GM23338 (cell line): ENCODE measurements at regions not wholly inside any gene's neighbourhood (a gene's known extent, or its start where the extent isn't known, plus 50 kb on each side); places are given as distances from the start of the nearest gene placed in this dataset.

Source experiments
- ATAC-seq: fragments of 200-7000 bp; cut with Tn5 transposase; 3 replicates; pipeline ENCODE4 v1.9.1; 2020
- DNase-seq: peaks from one replicate; pipeline ENCODE4 v3.0.0-alpha.2; 2015; ENCODE audit warnings: low spot score
- H2AFZ ChIP-seq: fragments of 200-600 bp; sonication (generic); 2 replicates; pipeline ENCODE4 v1.8.0; 2016; ENCODE audit warnings: antibody characterized with exemption, mild to moderate bottlenecking, moderate library complexity
- H3F3A ChIP-seq: fragments of 200-600 bp; sonication (generic); replicated peaks from 2 replicates; pipeline ENCODE4 v1.8.0; 2017; ENCODE audit warnings: antibody characterized with exemption, mixed run types, low read depth
- H3K27ac ChIP-seq: fragments of 200-600 bp; sonication (generic); 2 replicates; pipeline ENCODE4 v1.6.1; 2016; ENCODE audit warnings: low read depth
- H3K27me3 ChIP-seq: fragments of 200-600 bp; sonication (generic); 2 replicates; pipeline ENCODE4 v1.8.0; 2016; ENCODE audit warnings: mild to moderate bottlenecking, mixed run types, moderate library complexity; ENCODE audit not compliant: insufficient read depth
- H3K36me3 ChIP-seq: fragments of 200-600 bp; sonication (generic); 2 replicates; pipeline ENCODE4 v1.8.0; 2016; ENCODE audit warnings: mild to moderate bottlenecking; ENCODE audit not compliant: insufficient read depth
- H3K4me1 ChIP-seq: fragments of 200-600 bp; sonication (generic); 2 replicates; pipeline ENCODE4 v1.8.0; 2016; ENCODE audit warnings: mild to moderate bottlenecking, moderate library complexity; ENCODE audit not compliant: insufficient read depth
- H3K4me2 ChIP-seq: fragments of 200-600 bp; sonication (generic); 2 replicates; pipeline ENCODE4 v1.7.1; 2017; ENCODE audit warnings: mixed run types
- H3K4me3 ChIP-seq: fragments of 200-600 bp; sonication (generic); 2 replicates; pipeline ENCODE4 v1.6.1; 2016; ENCODE audit warnings: mixed run types
- H3K79me2 ChIP-seq: fragments of 200-600 bp; sonication (generic); replicated peaks from 2 replicates; pipeline ENCODE4 v1.8.0; 2017; ENCODE audit warnings: mild to moderate bottlenecking; ENCODE audit not compliant: insufficient read depth
- H3K9me2 ChIP-seq: fragments of 200-600 bp; sonication (generic); 2 replicates; pipeline ENCODE4 v1.8.0; 2017; ENCODE audit not compliant: insufficient read depth
- H4K20me1 ChIP-seq: fragments of 200-600 bp; sonication (generic); replicated peaks from 2 replicates; pipeline ENCODE4 v1.8.0; 2017; ENCODE audit warnings: mild to moderate bottlenecking; ENCODE audit not compliant: insufficient read depth
- H3K27ac Mint-ChIP-seq: 2 replicates; pipeline ENCODE4 v1.8.0; 2020; ENCODE audit warnings: inconsistent platforms, mild to moderate bottlenecking, moderate library complexity, mixed read lengths
- H3K27me3 Mint-ChIP-seq: 3 replicates; pipeline ENCODE4 v1.8.0; 2022; ENCODE audit warnings: low read depth, mild to moderate bottlenecking, moderate library complexity, mixed read lengths, inconsistent platforms; ENCODE audit not compliant: insufficient read depth, poor library complexity
- H3K36me3 Mint-ChIP-seq: 3 replicates; pipeline ENCODE4 v1.8.0; 2021; ENCODE audit warnings: low read depth, mild to moderate bottlenecking, inconsistent platforms, moderate library complexity, mixed read lengths
- H3K4me1 Mint-ChIP-seq: 3 replicates; pipeline ENCODE4 v1.8.0; 2020; ENCODE audit warnings: mild to moderate bottlenecking, inconsistent platforms, mixed read lengths
- H3K4me3 Mint-ChIP-seq: 3 replicates; pipeline ENCODE4 v1.8.0; 2021; ENCODE audit warnings: moderate library complexity, mild to moderate bottlenecking, inconsistent platforms, mixed read lengths
- H3K9me3 Mint-ChIP-seq: 3 replicates; pipeline ENCODE4 v1.8.0; 2020; ENCODE audit warnings: moderate library complexity, mild to moderate bottlenecking, inconsistent platforms, mixed read lengths
- CREB1 ChIP-seq: fragments of 250-450 bp; sonication (Bioruptor Pico); IDR thresholded peaks from 2 replicates; pipeline ENCODE4 v1.5.0; 2020; ENCODE audit warnings: low read depth, mild to moderate bottlenecking, moderate library complexity
- CTCF ChIP-seq, 2 experiments: fragments of 200-600 bp in 1 of 2; sonication (generic) in 1 of 2; conservative IDR thresholded peaks; 2 replicates each; pipeline versions ENCODE4 v1.5.1 to v1.6.1; 2016 to 2017; ENCODE audit warnings: antibody characterized with exemption in 2 of 2, low read depth in 2 of 2, mild to moderate bottlenecking in 2 of 2, moderate library complexity in 1 of 2
- EZH2 ChIP-seq: fragments of 200-600 bp; sonication (generic); IDR thresholded peaks from one replicate; pipeline ENCODE4 v1.8.0; 2017; ENCODE audit warnings: antibody characterized with exemption, mild to moderate bottlenecking, low read depth; ENCODE audit not compliant: unreplicated experiment
- JUNB ChIP-seq: IDR thresholded peaks from one replicate; pipeline ENCODE4 v1.6.1; 2016; ENCODE audit warnings: antibody characterized with exemption; ENCODE audit not compliant: unreplicated experiment
- POLR2AphosphoS5 ChIP-seq: IDR thresholded peaks from 2 replicates; pipeline ENCODE4 v1.6.1; 2016; ENCODE audit warnings: antibody characterized with exemption, low read depth
- REST ChIP-seq: IDR thresholded peaks from one replicate; pipeline ENCODE4 v1.6.1; 2018; ENCODE audit warnings: antibody characterized with exemption; ENCODE audit not compliant: unreplicated experiment
- STAT1 ChIP-seq: IDR thresholded peaks from one replicate; pipeline ENCODE4 v1.6.1; 2016; ENCODE audit warnings: antibody characterized with exemption; ENCODE audit not compliant: unreplicated experiment
- ZNF114 ChIP-seq: fragments of 250-450 bp; sonication (Bioruptor Pico); IDR thresholded peaks from 2 replicates; pipeline ENCODE4 v1.5.0; 2020; ENCODE audit warnings: mild to moderate bottlenecking, moderate library complexity
- ZNF331 ChIP-seq: fragments of 250-450 bp; sonication (Bioruptor Pico); IDR thresholded peaks from 2 replicates; pipeline ENCODE4 v1.5.0; 2020; ENCODE audit warnings: low read depth, mild to moderate bottlenecking, moderate library complexity
- ZNF462 ChIP-seq: fragments of 250-450 bp; sonication (Bioruptor Pico); IDR thresholded peaks from 2 replicates; pipeline ENCODE4 v1.5.0; 2020; ENCODE audit warnings: mild to moderate bottlenecking, moderate library complexity

GRCh38 chr15:69780981-69781380 is 316.7 kb downstream of the TLE3 start (continued):
- no peak for TF ChIP-seq ZNF462
- no peak for TF ChIP-seq ZNF114

- no peaks in the 10 kb centered on the region for H3K36me3 ChIP-seq
- Mint-ChIP-seq H3K4me1 (peaks cover 11% of the 10 kb centered on the region), H3K9me3 (no peaks in the 10 kb centered on the region), H3K27ac (no peak overlapping the region), H3K27me3 (peaks cover 4% of the 10 kb centered on the region), H3K36me3 (no peaks in the 10 kb centered on the region), H3K4me3 (no peak overlapping the region)
- H3K4me1 ChIP-seq = no peaks in the 10 kb centered on the region
- no peak overlapping the region for H3K27ac ChIP-seq
- no peaks in the 10 kb centered on the region for H3K79me2 ChIP-seq
- H3K27me3 ChIP-seq = no peaks in the 10 kb centered on the region
- no peak overlapping the region for H3K4me2 ChIP-seq
- no peak overlapping the region for H3K4me3 ChIP-seq
- H4K20me1 ChIP-seq = no peaks in the 10 kb centered on the region
- H3F3A ChIP-seq = no peaks in the 10 kb centered on the region
- peaks cover 3% of the 10 kb centered on the region; the same call in 1 of the 2 replicates for H3K9me2 ChIP-seq
- ATAC-seq = no peak; the same call in 2 of the 3 replicates
- no peak for DNase-seq
- H2AFZ ChIP-seq = 0 out of 2 replicates have a peak overlapping the region, but pooled peaks have one; percentile 23
- TF ChIP-seq POLR2AphosphoS5 (no peak), JUNB (no peak), ZNF331 (CRISPR knock-in tag) (no peak), STAT1 (no peak), REST (no peak), EZH2 (no peak), CTCF (conservative IDR thresholded peaks at IDR 0.05; ENCODE audit: low read depth in 2 of 2) (no peak), CREB1 (CRISPR knock-in tag) (no peak)
These were observed 316.1 kb downstream of the TLE3 start for GRCh38 chr15:69781411-69782125.
